T-helper 2 cell (primary cell): ENCODE measurements at regions not wholly inside any gene's neighbourhood (a gene's known extent, or its start where the extent isn't known, plus 50 kb on each side); places are given as distances from the start of the nearest gene placed in this dataset.
A peak's percentile ranks its signal among the peaks of the same experiment; 100 is the strongest.
"Not testable (repeated sequence)": the region's sequence is repeated elsewhere in the genome, so short reads cannot be mapped to it uniquely, and the experiment has no call there.

Experiments
- DNase-seq, 5 experiments: peaks; one replicate each; pipeline versions ENCODE4 v3.0.0 to v3.0.0-alpha.2; 2012 to 2022

- DNase-seq = no peak
Measured at GRCh38 chr5:26386532-26386931, 651.9 kb downstream of the CDH9 start.

DNA sequence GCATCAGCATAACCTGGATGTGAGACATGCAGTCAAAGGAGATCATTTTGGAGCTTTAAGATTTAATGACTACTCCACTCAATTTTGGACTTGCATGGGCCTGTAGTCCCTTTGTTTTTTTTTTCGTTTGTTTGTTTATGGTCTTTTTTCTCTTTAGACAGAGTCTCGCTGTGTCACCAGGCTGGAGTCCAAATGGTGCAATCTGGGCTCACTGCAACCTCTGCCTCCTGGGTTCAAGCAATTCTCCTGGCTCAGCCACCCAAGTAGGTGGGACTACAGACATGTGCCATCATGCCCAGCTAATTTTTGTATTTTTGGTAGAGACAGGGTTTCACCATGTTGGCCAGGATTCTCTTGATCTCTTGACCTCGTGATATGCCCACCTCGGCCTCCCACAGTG is 673.8 kb downstream of the CDH9 start:
- DNase-seq = not testable (repeated sequence)

DNA sequence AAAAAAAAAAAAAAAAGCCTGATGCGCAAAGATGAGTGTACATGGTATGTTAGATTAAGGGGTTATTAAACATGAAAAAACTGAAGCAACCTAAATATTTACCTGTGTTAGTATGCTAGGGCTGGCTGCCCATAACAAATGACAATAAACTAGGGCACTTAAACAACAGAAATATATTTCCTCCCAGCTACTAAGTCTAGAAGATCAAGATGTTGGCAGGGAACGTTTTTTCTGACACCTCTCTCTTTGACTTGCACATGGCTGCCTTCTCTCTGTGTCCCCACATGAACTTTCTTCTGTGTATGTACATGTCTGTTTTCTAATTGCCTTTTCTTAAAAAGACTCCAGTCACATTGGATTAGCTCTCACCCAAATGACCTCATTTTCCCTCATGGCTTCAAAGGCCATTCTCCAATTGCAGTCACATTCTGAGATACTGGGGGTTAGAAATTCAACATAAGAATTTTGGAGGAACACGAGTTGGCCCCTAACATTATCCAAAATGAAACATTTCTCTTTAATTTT is 694.5 kb downstream of the CDH9 start:
- DNase-seq = no peak

GRCh38 chr5:26339576-26339975 is 698.8 kb downstream of the CDH9 start:
- no peak for DNase-seq

DNA sequence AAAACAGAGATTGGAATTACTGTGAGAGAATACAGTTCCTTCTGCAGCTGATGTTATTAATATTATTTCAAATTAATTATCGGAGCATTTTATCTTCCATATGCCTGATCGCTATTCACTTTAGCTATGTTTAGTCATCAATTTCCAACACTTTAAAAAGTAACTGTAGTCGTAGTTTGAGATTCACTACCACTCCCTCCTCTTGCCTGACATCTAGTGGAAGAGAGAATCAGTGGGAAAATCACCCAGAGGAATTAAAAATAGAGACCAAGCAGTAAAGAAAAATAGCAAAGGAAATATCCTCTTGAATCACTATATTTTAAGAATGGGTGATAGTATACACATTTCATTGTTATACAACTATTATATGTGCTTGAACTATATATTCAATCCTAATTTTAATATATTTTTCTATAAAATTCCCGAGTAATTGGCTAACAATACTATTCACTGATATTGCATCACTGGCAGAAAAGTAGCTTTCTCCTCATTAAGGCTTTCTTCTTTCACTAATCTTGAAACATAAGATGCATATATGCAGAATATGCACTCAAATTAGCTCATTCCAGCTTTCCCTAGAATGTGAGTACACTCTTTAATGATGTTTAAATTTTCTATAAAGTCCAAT is 708.7 kb downstream of the CDH9 start:
- DNase-seq = no peak

- peak in 1 of 5 experiments; percentile 7 for DNase-seq
Measured at GRCh38 chr5:26326153-26326759, 712.1 kb downstream of the CDH9 start.

- DNase-seq = not testable (repeated sequence)
Measured at GRCh38 chr5:26325432-26325831, 713.0 kb downstream of the CDH9 start.

GRCh38 chr5:26324273-26324895 is 714.0 kb downstream of the CDH9 start:
- not testable (repeated sequence) for DNase-seq

- DNase-seq = no peak
Measured at GRCh38 chr5:26323794-26324193, 714.6 kb downstream of the CDH9 start.

- no peak for DNase-seq
Measured at GRCh38 chr5:26321278-26321677, 717.1 kb downstream of the CDH9 start.

DNA sequence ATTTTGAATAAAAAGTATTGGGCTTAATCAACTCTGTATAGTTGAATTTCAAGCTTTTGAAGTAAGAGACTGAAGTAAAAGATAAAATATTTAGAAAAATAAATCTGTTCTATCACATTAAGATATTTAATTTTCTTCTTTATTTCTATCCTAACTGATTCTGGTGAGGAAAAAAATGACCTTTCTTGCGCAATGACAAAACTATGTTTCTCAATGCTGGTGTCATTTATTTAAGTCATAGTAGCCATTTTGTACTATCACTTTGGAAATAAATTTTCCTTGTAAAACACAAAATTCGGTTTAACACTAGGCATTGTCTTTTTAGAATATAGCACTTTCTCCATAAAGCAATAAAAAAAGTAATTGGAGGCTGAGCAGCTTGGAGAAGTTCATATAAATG is 728.0 kb downstream of the CDH9 start:
- no peak for DNase-seq

DNA sequence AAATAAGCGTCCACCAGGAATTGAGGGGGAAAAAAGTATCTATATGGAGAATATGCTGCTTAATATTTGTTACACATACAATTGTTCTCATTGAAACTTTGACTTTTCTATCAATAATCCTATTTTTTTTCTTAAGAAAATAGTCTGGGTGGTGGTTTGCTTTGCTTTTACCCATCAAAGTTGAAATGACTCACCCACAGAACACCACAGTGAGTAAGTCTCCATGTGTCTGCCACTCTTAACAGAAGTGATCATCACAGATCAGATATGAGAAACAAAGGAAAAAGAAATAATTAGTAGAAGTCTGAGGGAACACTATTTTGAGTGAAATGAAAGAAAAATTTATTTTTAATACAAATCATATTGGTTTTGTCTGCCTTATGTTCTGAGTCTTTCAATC is 742.8 kb downstream of the CDH9 start:
- no peak for DNase-seq

GRCh38 chr5:26282190-26282589 is 756.2 kb downstream of the CDH9 start:
- no peak for DNase-seq

DNA sequence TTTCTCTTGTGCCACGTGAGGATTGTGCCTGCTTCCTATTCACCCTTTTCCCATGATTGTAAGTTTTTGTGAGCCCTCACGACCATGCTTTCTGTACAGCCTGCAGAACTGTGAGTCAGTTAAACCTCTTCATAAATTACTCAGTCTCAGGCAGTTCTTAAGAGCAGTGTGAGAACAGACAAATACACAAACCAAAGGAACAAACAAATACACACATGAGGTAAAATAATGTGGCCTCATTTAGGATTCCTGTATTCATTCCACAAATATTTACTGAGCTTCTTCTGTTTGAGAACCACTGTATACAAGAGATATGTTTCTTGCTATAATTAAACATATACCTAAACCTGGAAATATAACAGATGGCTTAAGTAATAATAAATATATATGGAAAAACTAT is 760.3 kb downstream of the CDH9 start:
- DNase-seq = no peak

- DNase-seq = no peak
Measured at GRCh38 chr5:26259081-26259480, 779.3 kb downstream of the CDH9 start.

DNA sequence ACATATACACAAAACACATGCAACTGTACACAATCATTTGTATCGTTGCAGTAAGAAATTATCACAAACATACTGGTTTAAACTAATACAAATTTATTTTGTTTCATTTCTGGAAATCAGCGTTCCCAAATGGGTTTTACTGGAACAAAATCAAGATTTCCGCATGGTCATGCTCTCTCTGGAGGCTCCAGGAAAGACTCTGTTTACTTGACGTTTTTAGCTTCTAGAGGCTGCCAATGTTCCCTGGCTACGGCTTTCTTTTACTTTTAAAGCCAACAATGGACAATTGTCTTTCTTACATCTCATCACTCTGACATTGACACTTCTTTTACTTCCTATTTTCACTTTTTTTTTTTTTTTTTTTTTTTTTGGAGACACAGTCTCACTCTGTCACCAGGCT is 793.1 kb downstream of the CDH9 start:
- no peak for DNase-seq

DNA sequence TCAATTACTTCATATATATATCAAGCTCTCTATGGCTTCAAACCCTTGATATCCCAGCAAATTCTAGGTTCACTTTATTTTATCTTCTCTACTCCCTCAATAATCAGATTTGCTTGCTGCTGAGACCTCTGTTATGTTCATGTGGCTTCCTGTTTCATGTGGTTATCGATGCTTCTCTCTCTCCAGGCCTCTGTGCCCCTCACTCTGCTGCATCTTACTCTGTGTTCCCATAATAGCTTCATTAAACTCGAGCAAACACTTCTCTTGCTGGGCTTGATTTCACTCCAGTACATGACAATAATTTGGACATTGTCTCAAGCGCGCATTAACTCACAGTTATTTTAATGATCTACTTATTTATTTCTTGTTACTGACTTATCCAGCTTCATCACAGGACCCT is 798.8 kb downstream of the CDH9 start:
- no peak for DNase-seq

- DNase-seq = no peak
Measured at GRCh38 chr5:26237489-26237888, 800.9 kb downstream of the CDH9 start.

GRCh38 chr5:26236936-26237335 is 801.5 kb downstream of the CDH9 start:
- no peak for DNase-seq

DNA sequence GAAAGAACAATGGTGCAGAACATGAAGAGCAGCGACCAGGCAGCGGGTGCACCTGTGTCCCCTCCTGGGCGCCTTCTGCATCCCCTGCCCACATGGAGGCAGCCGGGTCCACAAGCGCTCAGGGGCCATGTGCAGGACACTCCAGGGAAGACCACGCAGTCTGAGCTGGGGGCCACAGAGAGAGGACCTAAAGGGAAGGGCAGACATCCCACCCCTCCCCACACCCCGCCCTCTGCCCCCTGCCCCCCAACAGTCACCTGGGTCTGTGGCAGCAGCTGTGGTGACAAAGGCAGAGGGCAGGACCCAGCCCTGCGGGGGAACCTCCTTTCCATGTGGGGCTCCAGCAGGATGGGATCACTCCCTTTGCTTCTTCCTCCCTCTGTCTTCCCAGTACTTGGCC is 805.7 kb downstream of the CDH9 start:
- DNase-seq = no peak

- DNase-seq = no peak
Measured at GRCh38 chr5:26231316-26231715, 807.1 kb downstream of the CDH9 start.

GRCh38 chr5:26229848-26230247 is 808.5 kb downstream of the CDH9 start:
- DNase-seq = no peak

DNA sequence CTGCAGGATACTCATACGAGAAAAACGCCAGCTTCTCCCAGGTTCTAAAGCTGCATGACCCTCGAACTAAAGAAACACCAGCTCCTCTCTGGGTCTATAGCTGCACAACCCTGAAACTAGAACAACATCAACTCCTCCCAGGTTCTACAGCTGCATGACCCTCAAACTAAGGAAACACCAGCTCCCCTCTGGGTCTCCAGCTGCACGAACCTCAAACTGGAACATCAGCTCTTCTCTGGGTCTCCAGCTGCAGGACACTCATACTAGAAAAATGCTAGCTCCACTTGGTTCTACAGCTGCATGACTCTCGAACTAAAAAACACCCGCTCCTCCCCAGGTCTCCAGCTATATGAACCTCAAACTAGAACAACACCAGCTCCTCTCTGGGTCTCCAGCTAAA is 811.1 kb downstream of the CDH9 start:
- no peak for DNase-seq

DNA sequence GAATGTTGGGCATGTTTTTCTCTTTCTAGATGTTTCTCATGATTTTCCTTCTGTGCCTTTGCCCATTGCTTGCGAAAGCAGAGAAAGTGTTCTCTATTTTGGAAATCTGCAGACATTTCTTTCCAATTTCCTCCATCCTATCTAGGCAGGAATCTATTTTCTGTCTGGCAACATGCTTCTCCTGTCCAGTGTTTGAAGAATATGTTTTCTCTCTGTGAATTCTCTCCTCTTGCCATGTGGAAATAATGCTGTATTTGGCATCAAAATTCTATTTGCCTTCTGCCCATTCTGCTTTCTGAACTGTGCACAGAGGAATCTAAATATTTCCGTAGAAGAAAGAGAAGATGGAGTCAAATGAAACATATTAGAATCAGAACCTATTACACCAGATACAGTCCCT is 833.3 kb downstream of the CDH9 start:
- no peak for DNase-seq
